NCI-H446 (cell line): ENCODE measurements at regions not wholly inside any gene's neighbourhood (a gene's known extent, or its start where the extent isn't known, plus 50 kb on each side); places are given as distances from the start of the nearest gene placed in this dataset.

Experiments used
- DNase-seq, 2 experiments: peaks; one replicate each; lab custom pipeline; 2025; lab: John Stamatoyannopoulos, UW

DNA sequence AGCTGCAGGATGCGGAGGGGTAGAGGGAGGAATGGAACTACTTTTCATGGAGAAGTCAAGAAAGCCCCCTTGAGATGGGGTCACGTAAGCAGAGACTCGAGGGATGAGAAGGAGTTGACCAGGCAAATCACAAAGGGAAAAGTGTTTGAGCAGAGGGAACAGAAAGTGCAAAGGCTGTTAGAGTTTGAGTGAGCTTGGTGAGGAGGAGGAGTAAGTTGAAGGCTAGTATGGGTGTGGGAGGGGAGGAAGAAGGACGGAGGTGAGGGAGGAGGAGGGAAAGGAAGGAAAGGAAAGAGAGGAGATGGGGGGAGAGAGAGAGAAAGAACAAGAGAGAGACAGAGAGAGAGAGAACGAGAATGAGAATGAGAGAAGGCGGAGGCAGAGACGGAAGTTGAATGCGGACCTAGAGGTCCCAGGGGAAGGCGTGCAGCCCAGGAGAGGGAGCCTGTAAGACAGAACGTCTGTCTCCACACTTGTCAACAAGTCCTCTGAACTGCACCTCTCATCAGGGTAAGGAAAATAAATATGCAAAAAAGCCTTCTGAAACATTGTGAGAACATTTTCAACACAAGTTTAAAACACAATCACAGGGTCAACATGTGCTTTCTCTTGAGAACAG lies 279.8 kb upstream of the EEF2KMT start:
- no peak for DNase-seq

DNA sequence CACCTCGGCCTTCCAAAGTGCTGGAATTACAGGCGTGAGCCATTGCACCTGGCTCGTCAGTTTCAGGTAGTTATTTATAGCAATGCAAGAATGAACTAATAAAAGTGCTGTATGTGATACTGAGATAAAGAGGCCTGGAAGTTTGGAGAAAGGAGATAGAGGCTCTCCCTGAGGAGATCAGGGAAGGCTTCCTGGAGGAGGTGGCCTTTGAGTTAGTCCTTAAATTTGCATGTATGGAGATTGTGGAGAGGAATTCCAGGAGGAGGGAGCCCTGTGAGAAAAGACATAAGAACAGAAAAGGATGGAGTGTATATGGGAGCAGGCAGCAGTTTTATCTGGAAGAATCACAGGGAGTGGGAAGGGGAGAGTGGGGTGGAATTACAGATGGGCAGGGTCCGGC lies 276.6 kb upstream of the EEF2KMT start:
- DNase-seq, result no peak

DNA sequence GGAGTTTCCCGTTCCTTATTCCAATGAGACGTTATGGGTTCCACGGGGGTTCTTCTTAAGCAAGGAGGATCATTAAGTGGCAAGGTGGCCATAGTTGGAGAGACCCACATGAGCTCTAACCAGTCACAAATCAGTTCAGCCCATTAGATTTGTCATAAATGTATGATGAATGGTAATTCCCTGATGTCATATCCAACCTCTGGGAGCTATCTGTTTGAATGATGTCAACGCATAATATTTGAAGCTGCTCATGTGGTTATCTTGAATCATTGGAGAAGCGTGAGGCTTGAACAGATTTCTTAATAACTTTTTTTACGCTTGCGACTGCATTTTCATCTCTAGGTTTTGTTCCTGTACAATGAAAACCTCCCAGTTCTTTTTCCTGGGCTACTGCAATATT lies 270.4 kb upstream of the EEF2KMT start:
- DNase-seq, result no peak

GRCh38 chr16:5366126-5366525 lies 268.5 kb upstream of the EEF2KMT start:
- no peak for DNase-seq

- DNase-seq, result peak in 1 of 2 experiments; percentile 32
Measured at GRCh38 chr16:5364186-5364585, 266.6 kb upstream of the EEF2KMT start.

DNA sequence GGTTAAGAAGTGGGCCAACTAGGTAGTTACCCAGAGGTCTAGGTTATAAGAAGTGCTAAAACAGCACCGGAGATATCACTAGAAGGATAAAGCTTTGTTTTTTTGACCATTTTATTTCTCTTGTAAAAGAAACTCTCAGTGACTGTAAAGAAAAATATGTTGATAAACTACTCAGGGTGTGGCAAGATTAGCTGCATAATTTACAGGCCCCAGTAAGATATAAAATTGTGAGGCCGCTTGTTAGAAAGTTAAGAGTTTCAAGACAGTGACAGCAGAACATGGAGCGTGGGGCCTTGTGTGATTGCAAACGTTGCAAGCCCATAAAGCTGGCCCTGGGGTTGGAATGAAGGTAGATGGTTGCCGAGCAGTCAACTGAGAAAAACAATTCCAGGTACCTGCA lies 263.7 kb upstream of the EEF2KMT start:
- no peak for DNase-seq

DNA sequence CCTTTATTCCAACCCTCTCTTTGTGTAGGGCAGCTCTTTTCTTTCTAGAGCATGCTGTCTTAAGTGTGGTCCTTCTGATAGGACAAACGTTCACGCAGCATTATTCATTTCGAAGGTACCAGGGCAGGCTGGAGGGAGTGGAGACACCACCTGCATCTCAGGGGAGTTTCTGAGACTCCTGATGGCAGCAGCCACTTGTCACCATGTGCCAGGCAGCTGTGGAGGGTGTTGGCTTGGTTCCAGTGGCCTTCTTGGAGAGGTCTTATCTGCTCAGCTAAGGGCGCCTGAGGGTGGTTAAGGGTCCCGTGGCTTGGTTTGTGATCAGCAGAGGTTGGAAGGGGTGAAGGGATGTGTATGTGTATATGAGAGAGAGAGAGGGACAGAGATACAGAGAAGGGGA lies 257.1 kb upstream of the EEF2KMT start:
- no peak for DNase-seq

DNA sequence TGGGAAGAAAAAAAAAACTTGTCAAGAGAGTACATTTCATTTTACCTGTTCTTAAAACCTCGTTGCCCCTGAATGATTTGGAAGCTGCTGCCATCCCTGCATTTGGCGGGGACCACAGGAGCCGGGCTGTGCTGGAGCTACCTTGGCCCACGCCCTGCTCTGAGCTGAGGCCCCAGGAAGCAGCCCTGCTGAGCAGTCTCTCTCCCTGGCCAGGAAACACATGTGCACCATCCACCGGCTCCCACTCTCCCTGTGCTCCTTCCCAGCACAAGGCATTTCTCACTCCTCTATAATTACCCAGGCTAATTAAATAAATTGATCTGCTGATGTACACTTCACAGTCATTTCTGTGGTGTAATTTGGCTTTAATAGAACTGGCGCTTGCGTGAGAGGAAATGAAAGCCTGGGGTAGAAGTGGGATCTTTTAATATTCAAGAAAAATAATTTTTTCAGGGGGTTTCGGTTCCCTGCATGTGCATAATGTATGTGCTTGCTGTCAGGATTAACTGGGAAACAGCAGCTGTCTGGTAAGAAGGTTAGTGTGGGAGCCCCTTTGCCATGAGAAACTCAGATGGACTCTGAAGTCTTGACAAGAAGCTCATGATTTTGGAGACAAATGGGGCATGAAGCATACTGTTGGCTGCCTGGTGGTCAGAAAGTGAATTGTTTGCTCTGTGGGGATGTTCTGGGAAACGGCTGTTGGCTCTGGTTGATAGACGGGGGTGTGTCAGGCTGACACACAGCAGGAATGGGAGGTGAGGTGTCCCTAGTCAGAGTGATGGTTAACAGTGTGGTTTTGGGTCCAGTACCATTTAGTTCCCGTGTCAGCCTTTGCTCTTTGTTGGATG lies 252.3 kb upstream of the EEF2KMT start:
- no peak for DNase-seq

DNA sequence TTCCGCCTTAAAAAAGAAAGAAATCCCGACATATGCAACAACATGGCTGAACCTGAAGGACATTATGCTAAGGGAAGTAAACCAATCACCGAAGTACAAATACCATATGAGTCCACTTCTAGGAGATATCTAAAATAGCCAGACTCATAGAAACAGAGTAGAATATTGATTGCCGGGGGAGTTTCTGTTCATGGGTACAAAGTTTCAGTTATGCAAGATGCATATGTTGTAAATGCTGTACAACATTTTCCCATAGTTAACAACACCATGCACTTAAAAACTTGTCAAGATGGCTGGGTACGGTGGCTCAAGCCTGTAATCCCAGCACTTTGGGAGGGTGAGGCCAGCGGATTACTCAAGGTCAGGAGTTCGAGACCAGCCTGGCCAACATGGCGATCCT lies 251.5 kb upstream of the EEF2KMT start:
- DNase-seq, result no peak

DNA sequence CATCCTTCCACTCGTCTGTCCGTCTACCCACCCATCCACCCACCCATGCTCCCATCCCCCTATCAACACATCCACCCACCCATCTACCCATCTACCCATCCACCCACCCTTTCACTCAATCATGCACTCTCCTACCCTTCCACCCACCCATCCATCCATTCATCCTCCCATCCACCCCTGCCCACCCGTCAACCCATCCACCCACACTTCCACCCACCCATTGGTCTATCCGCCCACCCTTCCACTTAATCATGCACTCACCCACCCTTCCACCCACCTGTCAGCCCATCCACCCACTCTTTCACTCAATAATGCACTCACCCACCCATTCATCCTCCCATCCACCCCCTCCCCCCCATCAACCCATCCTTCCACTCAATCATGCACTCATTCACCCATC lies 250.0 kb upstream of the EEF2KMT start:
- DNase-seq, result no peak

DNA sequence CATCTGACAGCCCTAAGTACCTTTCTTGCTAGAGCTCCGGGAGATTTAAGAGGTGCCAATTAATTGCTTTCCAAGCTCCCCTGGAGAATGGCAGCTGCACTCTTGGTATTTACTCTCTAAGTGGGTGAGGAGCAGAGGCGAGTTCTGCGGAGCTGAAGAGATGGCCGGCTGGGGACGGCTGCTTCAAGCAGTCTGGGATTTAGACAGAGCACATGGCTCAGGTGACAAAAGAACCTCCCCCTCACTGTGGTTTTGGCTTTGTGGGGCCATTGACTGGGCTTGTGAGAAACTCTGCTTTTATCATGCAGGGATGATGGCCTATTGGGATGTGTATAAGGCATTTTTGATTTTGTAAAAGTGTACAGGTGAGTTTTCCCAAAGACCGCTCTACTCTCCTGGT lies 239.3 kb upstream of the EEF2KMT start:
- no peak for DNase-seq

DNA sequence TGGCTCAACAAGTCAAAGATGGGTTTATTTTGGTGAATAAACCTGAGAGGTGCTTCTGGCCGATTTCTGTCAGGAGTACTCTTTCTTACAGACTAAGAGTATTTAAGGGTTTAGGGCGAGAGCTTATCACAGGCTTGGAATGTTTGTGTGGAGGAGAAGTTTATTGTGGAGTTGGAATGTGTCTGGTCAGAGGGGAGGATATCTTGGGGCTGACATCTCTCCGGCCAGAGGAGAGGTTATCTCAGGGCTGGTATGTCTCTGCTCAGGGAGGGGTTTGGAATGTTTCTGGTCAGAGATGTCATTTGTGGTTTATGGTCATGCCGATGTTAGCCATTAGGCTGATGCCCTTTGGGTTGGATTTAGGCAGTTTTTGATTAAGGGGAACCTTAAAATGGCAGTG lies 236.4 kb upstream of the EEF2KMT start:
- DNase-seq, result no peak

GRCh38 chr16:5333126-5333525 lies 235.5 kb upstream of the EEF2KMT start:
- no peak for DNase-seq

DNA sequence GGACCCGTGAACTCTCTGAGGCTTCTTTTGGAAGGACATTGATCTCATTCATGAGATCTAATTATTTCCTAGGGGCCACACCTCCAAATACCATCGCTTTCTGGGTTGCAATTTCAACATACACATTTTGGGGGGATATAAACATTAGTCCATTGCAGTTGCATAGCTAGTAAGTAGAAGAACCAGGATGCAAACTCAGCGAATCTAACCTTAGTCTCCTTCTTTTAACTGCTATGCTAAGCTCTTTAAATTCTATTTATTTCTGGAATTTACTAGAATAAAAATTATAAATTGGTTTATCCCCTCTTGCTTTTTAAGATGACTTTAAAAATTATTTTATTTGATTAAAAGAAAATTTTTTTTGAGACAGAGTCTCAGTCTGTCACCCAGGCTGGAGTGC lies 232.5 kb upstream of the EEF2KMT start:
- no peak for DNase-seq

DNA sequence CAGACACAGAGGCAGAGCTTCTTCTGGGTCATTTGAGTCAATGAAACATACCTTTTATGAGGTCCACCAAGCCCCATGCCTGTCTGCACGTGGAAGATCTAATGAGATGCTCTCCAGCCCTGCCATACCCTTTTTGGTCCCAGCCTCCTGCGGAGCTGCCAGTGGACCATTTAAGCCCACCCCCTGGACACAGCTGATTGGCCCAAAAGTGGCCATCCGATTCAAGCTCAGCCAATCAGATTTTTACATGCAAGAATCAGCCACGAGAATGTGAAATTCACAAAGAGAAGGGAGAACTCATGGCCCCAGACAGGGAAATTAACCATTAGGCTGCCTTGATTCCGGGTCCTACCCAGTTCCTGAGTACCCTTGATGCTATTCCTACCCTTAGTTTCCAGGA lies 231.0 kb upstream of the EEF2KMT start:
- no peak for DNase-seq

DNA sequence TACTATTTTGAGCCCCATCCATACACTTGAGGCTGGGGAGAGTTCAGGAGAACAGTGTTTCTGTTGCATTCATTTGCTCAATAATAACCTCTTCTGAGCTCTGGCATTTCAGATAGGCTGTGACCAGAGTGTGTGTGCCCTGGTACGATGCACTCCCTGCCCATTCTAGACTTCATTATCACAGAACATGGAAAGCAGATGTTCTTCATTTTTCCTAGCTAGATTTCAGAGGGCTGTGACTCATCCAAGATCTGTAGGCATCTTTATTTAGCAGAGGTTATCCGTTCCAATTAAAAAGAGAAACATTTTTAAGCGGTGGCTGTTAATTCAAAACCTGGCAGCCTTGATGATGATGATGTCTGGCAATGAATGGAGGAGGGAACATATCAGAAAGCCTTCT lies 228.8 kb upstream of the EEF2KMT start:
- no peak for DNase-seq

DNA sequence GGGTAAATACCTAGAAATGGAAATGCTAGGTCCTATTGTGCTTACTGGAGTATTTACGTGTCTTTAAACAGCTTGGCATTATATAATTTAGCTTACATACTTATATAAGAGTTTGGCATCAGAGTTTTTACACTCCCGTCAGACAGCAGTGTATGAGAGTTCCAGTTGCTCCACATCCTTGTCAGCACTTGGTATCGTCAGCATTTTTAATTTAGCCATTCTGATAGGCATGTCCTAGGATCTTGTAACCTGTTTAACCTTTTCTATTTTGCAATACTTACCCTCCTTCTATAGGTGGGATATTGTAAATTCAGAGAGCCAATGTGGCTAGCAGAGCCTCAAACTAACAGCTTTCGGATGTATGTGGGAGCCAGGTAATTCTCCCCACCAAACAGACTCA lies 228.3 kb upstream of the EEF2KMT start:
- no peak for DNase-seq

DNA sequence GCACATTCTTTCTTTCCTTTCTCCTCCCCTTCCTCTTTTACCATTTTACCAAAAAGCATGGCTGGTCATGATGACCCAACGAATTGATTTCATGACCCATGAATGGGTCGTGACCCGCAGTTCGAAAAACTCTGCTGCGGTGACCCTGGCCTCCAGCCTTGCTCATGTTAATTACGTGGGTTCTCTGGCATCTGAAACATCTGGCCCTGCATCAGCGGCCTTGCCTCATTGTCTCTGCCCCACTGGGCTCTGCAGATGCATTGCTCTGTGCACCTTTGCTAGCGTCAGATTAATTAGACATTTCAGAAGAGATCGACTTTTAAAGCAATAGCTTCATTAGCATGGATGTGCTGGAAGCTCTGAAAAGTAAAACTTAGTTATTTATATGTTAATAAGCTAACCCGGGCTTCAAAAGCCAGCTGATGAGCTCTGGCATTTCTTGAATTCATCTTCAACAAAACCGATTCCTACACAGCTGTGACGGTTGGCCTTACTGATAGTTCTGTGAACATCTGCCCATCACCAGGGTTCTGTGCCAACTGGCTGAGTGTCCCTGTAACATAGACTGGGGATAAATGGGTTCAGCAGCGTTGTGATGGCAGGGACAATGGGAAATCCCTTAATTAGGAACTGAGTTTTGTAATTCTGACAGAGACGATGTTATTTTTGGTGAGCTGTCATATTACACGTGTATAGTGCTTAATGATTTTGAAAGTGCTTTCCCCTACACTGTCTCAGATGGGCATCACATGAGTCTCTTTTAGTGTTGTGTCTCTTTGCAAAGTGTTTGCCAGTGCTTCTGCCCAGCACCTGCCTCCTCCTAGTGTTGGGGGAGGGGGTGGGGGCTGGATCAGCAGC lies 225.9 kb upstream of the EEF2KMT start:
- DNase-seq, result no peak

- DNase-seq, result no peak
Measured at GRCh38 chr16:5321930-5322329, 224.3 kb upstream of the EEF2KMT start.

DNA sequence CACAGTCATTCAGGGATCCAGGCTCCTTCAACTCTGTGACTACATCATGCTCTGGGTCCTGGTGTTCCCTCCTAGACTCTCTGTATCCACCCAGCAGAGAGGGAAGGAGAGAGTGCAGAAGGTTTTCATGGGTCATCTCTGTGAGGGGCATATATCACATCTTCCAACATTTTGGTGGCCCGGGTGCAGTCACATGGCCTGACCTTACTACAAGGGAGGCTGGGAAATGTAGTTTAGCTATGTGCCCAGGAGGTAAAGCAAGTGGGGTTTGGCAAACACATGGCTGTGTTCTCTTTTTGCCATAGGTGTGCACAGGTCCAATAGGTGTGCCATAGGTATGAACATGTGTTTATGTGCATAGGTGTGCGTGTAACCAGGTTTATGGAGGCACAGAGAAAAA lies 222.2 kb upstream of the EEF2KMT start:
- DNase-seq, result no peak

GRCh38 chr16:5315914-5316313 lies 218.3 kb upstream of the EEF2KMT start:
- DNase-seq, result no peak

DNA sequence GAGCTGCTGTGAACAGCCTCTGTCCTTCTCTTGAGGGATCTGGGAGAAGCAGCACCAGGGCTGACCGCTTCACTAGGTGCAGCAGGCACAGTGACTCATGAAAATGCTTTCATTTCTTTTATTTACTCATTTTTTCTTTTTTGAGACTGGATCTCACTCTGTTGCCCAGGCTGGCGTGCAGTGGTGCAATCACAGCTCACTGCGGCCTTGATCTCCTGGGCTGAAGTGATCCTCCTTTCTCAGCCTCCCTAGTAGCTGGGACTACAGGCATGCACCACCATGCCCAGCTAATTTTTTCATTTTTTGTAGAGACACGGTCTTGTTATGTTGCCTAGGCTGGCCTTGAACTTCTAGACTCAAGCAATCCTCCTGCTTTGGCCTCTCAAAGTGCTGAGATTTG lies 216.8 kb upstream of the EEF2KMT start:
- DNase-seq, result no peak
